ENCODE measurements at regions not wholly inside any gene's neighbourhood (a gene's known extent, or its start where the extent isn't known, plus 50 kb on each side); places are given as distances from the start of the nearest gene placed in this dataset.

DNA sequence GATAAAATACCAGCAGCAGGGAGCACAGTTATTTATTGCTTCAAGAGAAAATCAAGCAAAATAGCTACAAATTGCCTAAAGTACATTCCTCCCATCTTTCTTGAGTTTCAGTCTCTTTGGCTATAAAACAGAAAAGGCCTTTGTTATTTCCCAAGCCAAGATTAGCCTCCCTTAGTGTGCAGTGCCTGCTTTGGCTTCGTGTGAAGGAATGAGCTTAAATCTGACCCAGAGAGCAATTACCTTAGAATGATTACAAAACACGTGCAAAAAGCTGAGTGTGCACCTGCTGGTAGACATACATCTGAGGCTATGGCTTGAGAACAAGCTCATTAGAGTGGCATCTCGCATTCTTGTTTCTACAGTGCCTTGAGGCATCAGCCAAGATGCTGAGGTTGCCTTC lies 250.8 kb downstream of the C4orf33 start:
- no peak for DNase-seq (ENCODE audit: low read depth)
- TF ChIP-seq, protein P1, sequence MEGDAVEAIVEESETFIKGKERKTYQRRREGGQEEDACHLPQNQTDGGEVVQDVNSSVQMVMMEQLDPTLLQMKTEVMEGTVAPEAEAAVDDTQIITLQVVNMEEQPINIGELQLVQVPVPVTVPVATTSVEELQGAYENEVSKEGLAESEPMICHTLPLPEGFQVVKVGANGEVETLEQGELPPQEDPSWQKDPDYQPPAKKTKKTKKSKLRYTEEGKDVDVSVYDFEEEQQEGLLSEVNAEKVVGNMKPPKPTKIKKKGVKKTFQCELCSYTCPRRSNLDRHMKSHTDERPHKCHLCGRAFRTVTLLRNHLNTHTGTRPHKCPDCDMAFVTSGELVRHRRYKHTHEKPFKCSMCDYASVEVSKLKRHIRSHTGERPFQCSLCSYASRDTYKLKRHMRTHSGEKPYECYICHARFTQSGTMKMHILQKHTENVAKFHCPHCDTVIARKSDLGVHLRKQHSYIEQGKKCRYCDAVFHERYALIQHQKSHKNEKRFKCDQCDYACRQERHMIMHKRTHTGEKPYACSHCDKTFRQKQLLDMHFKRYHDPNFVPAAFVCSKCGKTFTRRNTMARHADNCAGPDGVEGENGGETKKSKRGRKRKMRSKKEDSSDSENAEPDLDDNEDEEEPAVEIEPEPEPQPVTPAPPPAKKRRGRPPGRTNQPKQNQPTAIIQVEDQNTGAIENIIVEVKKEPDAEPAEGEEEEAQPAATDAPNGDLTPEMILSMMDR (IDR thresholded peaks at IDR 0.05; ENCODE audit: insufficient read depth, low read length) = no peak
- H3K4me3 ChIP-seq (ENCODE audit: low read depth, low read length) = no peak overlapping the region

DNA sequence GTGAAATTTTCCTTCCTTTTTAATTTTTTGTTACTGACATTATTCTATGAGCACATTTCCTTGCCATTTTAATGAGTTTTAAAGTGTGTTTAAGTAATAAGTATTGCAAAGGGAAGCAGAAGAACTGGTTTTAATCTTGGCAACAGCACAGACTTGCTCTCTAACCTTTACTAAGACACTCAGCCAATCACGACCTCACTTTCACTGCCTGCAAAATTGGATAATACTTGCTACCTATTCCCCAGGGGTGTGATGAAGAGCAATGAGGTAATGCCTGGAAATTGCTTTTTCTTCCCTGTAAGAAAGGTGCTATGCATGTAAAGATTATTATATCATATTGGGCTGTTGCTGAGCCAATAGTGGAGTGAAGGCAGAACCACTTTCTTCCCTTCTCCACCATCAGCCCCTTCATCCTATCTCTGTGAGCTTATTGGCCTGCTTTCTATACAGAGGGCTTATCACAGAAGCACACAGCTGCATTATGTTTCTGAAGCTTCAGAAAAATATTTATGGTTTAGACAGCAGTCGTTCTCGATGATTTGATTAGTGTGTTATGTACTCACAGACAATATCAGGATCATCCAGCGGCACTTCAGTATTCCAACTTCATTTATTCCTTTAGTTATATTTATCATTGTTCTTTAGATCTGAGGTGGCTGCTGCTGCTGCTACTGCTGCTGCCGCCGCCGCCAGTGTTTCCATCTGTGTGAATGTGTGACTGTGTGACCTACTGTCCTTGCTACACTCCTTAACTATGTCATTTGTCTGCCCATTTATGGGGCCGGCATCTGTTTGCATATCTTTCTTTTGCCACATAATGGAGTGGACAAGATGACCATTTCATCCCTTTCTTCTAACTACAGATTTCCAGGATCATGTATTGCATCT lies 255.1 kb downstream of the C4orf33 start:
- H3K4me3 ChIP-seq (ENCODE audit: low read depth, low read length) = no peak overlapping the region
- no peak for DNase-seq (ENCODE audit: low read depth)
- TF ChIP-seq, protein P1 (IDR thresholded peaks at IDR 0.05; ENCODE audit: insufficient read depth, low read length) = no peak

DNA sequence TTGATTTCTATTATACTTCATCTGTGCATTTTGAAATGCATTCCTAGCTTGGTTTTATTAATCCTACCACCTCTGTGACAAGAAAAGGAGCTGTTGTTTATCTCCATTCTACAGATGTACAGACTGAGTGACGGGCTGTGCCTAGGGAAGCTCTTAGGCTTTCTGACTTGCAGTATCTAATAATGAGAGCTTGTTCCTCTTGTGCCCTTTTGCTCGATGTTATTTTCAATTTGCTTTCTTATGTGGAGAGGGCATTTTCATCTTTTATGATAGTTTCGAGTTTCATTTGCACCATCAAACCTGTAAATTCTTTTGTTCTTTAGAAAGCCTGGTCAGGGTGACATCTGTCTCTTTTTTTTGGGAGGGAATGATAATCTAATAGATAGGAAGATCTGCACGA lies 256.5 kb downstream of the C4orf33 start:
- DNase-seq (ENCODE audit: low read depth) = no peak
- TF ChIP-seq, protein P1 (IDR thresholded peaks at IDR 0.05; ENCODE audit: insufficient read depth, low read length) = no peak
- no peak overlapping the region for H3K4me3 ChIP-seq (ENCODE audit: low read depth, low read length)

DNA sequence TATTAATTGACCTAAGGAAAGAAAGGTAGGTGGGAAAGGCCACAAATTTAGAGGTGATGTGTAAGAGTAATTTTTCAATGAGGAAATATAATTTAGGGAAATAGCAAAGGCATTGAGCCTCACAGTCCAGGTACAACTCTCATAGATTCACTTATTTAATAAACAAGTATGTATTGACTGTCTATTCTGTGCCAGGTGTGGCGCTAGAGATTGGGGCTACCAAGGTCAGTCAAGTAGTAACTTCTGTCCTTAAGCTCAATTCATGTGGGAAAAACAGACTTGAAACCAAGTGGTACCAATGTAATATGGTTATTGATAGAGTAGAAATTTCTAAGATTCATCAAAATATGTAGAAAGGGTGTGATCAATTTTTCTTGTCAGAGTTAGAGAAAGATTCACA lies 257.5 kb downstream of the C4orf33 start:
- no peak for DNase-seq (ENCODE audit: low read depth)
- H3K4me3 ChIP-seq (ENCODE audit: low read depth, low read length) = no peak overlapping the region
- TF ChIP-seq, protein P1 (IDR thresholded peaks at IDR 0.05; ENCODE audit: insufficient read depth, low read length) = no peak

DNA sequence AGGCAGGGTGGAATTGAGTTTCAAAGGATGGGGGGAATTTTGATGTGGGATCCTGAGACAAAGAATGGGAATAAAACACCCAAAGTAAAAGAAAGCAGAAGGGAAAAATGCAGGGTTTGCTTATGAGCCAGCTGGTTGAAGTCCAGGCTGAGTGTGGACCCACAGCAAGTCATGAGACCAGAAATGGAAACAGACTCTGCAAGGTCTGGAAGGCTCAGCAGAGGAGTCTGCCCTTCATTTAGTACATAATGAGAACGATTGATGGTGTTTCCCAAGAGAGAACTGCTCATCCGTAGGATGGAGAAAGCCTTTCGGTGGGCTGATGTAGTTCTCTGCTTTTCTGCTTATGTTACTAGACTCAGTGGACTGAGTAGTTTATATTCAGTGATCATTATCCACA lies 259.1 kb downstream of the C4orf33 start:
- TF ChIP-seq, protein P1 (IDR thresholded peaks at IDR 0.05; ENCODE audit: insufficient read depth, low read length) = no peak
- no peak for DNase-seq (ENCODE audit: low read depth)
- H3K4me3 ChIP-seq (ENCODE audit: low read depth, low read length) = no peak overlapping the region

DNA sequence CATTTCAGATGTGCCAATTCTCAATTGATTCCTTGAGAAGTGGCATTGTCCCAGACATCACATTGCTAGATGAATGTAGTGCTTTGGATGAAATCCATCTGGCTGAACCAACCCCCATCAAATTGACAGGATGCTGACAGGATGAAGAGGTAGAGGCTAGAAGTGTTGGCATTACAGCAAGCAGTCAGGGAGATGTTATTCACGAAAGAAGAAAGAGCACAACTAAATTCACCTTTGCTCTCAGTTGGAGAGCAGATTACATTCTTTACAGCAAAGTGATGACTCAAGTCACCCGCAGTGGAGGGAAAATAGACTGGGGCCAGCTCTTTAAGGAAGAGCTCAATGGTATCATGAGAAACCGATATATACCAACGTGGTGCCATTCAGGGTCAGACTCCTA lies 259.6 kb downstream of the C4orf33 start:
- TF ChIP-seq, protein P1 (IDR thresholded peaks at IDR 0.05; ENCODE audit: insufficient read depth, low read length) = no peak
- DNase-seq (ENCODE audit: low read depth) = no peak
- H3K4me3 ChIP-seq (ENCODE audit: low read depth, low read length) = no peak overlapping the region
